Natural killer cell (primary cell): ENCODE measurements at regions not wholly inside any gene's neighbourhood (a gene's known extent, or its start where the extent isn't known, plus 50 kb on each side); places are given as distances from the start of the nearest gene placed in this dataset.

Source experiments
- ATAC-seq, 3 donors: fragments of 150-1000 bp in 2 of 3; fragments of 200-7000 bp in 1 of 3; cut with Tn5 transposase; 1 replicate in 1 of 3; 2 replicates in 2 of 3; pipeline ENCODE4 v1.10.0; 2021; ENCODE audit warnings: mild to moderate bottlenecking in 2 of 3, moderate library complexity in 2 of 3
- DNase-seq, 2 donors: peaks; one replicate each; pipeline versions ENCODE4 v3.0.0 to v3.0.0-alpha.2; 2013 to 2021; ENCODE audit warnings: mixed read lengths in 1 of 2
- H3K27ac ChIP-seq: one replicate; pipeline ENCODE4 v1.5.1; 2013; ENCODE audit warnings: mild to moderate bottlenecking, low read length
- H3K27me3 ChIP-seq: one replicate; pipeline ENCODE4 v1.6.1; 2013; ENCODE audit warnings: low read length; ENCODE audit not compliant: control insufficient read depth, insufficient read depth
- H3K36me3 ChIP-seq: one replicate; pipeline ENCODE4 v1.6.1; 2013; ENCODE audit warnings: low read length; ENCODE audit not compliant: control insufficient read depth, insufficient read depth
- H3K4me1 ChIP-seq: one replicate; pipeline ENCODE4 v1.6.1; 2013; ENCODE audit warnings: low read length; ENCODE audit not compliant: control insufficient read depth, insufficient read depth
- H3K4me3 ChIP-seq: one replicate; pipeline ENCODE4 v1.5.1; 2013; ENCODE audit warnings: low read length
- H3K9me3 ChIP-seq: one replicate; pipeline ENCODE4 v1.6.1; 2013; ENCODE audit warnings: low read length; ENCODE audit not compliant: control insufficient read depth, insufficient read depth
- H3K27ac Mint-ChIP-seq, 2 donors: one replicate each; pipeline ENCODE4 v1.8.0; 2022; ENCODE audit warnings: mild to moderate bottlenecking in 2 of 2, mixed read lengths in 2 of 2, moderate library complexity in 1 of 2
- H3K27me3 Mint-ChIP-seq, 2 donors: one replicate each; pipeline ENCODE4 v1.8.0; 2022; ENCODE audit warnings: low read depth in 2 of 2, mixed read lengths in 2 of 2
- H3K36me3 Mint-ChIP-seq: one replicate; pipeline ENCODE4 v1.8.0; 2022; ENCODE audit warnings: mixed read lengths
- H3K4me1 Mint-ChIP-seq, 2 donors: one replicate each; pipeline ENCODE4 v1.8.0; 2022; ENCODE audit warnings: mixed read lengths in 2 of 2
- H3K4me3 Mint-ChIP-seq: one replicate; pipeline ENCODE4 v1.8.0; 2022; ENCODE audit warnings: mild to moderate bottlenecking, moderate library complexity, mixed read lengths
- H3K9me3 Mint-ChIP-seq, 2 donors: one replicate each; pipeline ENCODE4 v1.8.0; 2022; ENCODE audit warnings: mixed read lengths in 2 of 2
- CTCF ChIP-seq: fragments of 200-600 bp; IDR thresholded peaks from one replicate; pipeline ENCODE4 v1.8.0; 2022; ENCODE audit warnings: antibody characterized with exemption
- WGBS: methylation state at CpG from one replicate; pipeline ENCODE4 v1.1.7; 2013; ENCODE audit warnings: missing lambda C conversion rate; ENCODE audit not compliant: insufficient coverage; 5-methylcytosine and 5-hydroxymethylcytosine counted together
- intact Hi-C: fragments of 100-400 bp; cut with micrococcal nuclease; formaldehyde crosslinking; loops from one replicate; pipeline ENCODE4 v1.14.2; 2022

GRCh38 chr10:116792817-116793216 is 50.5 kb upstream of the HSPA12A start:
- Histone ChIP-seq H3K36me3 (no peaks in the 10 kb centered on the region), H3K4me1 (peaks cover 4% of the 10 kb centered on the region), H3K9me3 (no peaks in the 10 kb centered on the region), H3K27ac (no peak overlapping the region), H3K4me3 (no peak overlapping the region), H3K27me3 (no peaks in the 10 kb centered on the region)
- H3K36me3 Mint-ChIP-seq: no peaks in the 10 kb centered on the region
- H3K4me3 Mint-ChIP-seq: no peak overlapping the region
- H3K27ac Mint-ChIP-seq: no peak overlapping the region
- intact Hi-C loops: no loop called here
- DNase-seq: no peak
- H3K9me3 Mint-ChIP-seq: no peaks in the 10 kb centered on the region
- TF ChIP-seq CTCF: no peak
- peaks cover 6 to 12% of the 10 kb centered on the region in 2 donors for H3K4me1 Mint-ChIP-seq
- H3K27me3 Mint-ChIP-seq: peaks cover 10 to 16% of the 10 kb centered on the region in 2 donors
- no peak for ATAC-seq
- WGBS: 86% methylated on average over 1 of the region's 1 CpG

GRCh38 chr10:116796469-116796868 is 52.8 kb upstream of the ENO4 start:
- no peaks in the 10 kb centered on the region for H3K36me3 ChIP-seq
- no peak overlapping the region for H3K27ac ChIP-seq
- no peak for ATAC-seq
- Mint-ChIP-seq H3K36me3 (no peaks in the 10 kb centered on the region), H3K9me3 (no peaks in the 10 kb centered on the region), H3K27me3 (peaks cover 12 to 18% of the 10 kb centered on the region in 2 donors), H3K4me1 (peaks cover 0 to 6% of the 10 kb centered on the region in 2 donors), H3K4me3 (no peak overlapping the region), H3K27ac (no peak overlapping the region)
- no peaks in the 10 kb centered on the region for H3K9me3 ChIP-seq
- H3K4me3 ChIP-seq: no peak overlapping the region
- intact Hi-C loops: no loop called here
- no peaks in the 10 kb centered on the region for H3K27me3 ChIP-seq
- 62% methylated on average over 5 of the region's 5 CpGs for WGBS
- TF ChIP-seq CTCF: no peak
- H3K4me1 ChIP-seq: no peaks in the 10 kb centered on the region
- DNase-seq: no peak

- 23% methylated on average over 9 of the region's 9 CpGs for WGBS
- Mint-ChIP-seq H3K4me3 (no peak overlapping the region), H3K27ac (no peak overlapping the region), H3K36me3 (no peaks in the 10 kb centered on the region), H3K4me1 (peaks cover 0 to 6% of the 10 kb centered on the region in 2 donors), H3K9me3 (no peaks in the 10 kb centered on the region), H3K27me3 (peaks cover 12 to 18% of the 10 kb centered on the region in 2 donors)
- no peaks in the 10 kb centered on the region for H3K4me1 ChIP-seq
- peak in 2 of 3 donors; percentile 38 to 71 for ATAC-seq
- no peak overlapping the region for H3K4me3 ChIP-seq
- intact Hi-C loops: loop anchor here (1.0 kb wide), 1 partner anchor 378 kb away; no protein-coding TSS in a partner anchor
- H3K27ac ChIP-seq: no peak overlapping the region
- no peaks in the 10 kb centered on the region for H3K9me3 ChIP-seq
- H3K27me3 ChIP-seq: no peaks in the 10 kb centered on the region
- DNase-seq: peak; percentile 30 to 80
- peak; percentile 69 for TF ChIP-seq CTCF
- no peaks in the 10 kb centered on the region for H3K36me3 ChIP-seq
These were observed 52.3 kb upstream of the ENO4 start for GRCh38 chr10:116796910-116797513.

GRCh38 chr10:116798859-116799258 is 50.4 kb upstream of the ENO4 start:
- H3K4me3 ChIP-seq: no peak overlapping the region
- no peaks in the 10 kb centered on the region for H3K9me3 ChIP-seq
- Mint-ChIP-seq H3K4me1 (peaks cover 0 to 6% of the 10 kb centered on the region in 2 donors), H3K4me3 (no peak overlapping the region), H3K9me3 (no peaks in the 10 kb centered on the region), H3K27ac (no peak overlapping the region), H3K27me3 (peaks cover 8 to 18% of the 10 kb centered on the region in 2 donors), H3K36me3 (no peaks in the 10 kb centered on the region)
- ATAC-seq: no peak
- H3K36me3 ChIP-seq: no peaks in the 10 kb centered on the region
- WGBS: 88% methylated on average over 6 of the region's 6 CpGs
- TF ChIP-seq CTCF: no peak
- H3K4me1 ChIP-seq: no peaks in the 10 kb centered on the region
- intact Hi-C loops: no loop called here
- H3K27me3 ChIP-seq: no peaks in the 10 kb centered on the region
- DNase-seq: no peak
- H3K27ac ChIP-seq: no peak overlapping the region
